A549 (cell line): ENCODE measurements at regions not wholly inside any gene's neighbourhood (a gene's known extent, or its start where the extent isn't known, plus 50 kb on each side); places are given as distances from the start of the nearest gene placed in this dataset.

Experiments
- CBX2 ChIP-seq: fragments of 200-600 bp; sonication (generic); IDR thresholded peaks from 2 replicates; pipeline ENCODE4 v1.6.1; 2016; ENCODE audit warnings: low read depth, mild to moderate bottlenecking, borderline replicate concordance
- EP300 ChIP-seq, 2 experiments: fragments of >200 bp; sonication (Bioruptor Twin); formaldehyde crosslinking; IDR thresholded peaks; 2 replicates in 1 of 2; 3 replicates in 1 of 2; pipeline ENCODE4 v1.6.1; 2016 to 2017
- ESRRA ChIP-seq: fragments of 150-350 bp; IDR thresholded peaks from 2 replicates; pipeline ENCODE4 v1.6.1; 2014; ENCODE audit warnings: mild to moderate bottlenecking, low read length, borderline replicate concordance
- HDAC2 ChIP-seq: fragments of 200-600 bp; sonication (generic); IDR thresholded peaks from 2 replicates; pipeline ENCODE4 v1.6.1; 2016
- JUN ChIP-seq, 2 experiments: fragments of >200 bp; sonication (Bioruptor Twin); formaldehyde crosslinking; IDR thresholded peaks; 2 replicates in 1 of 2; 3 replicates in 1 of 2; pipeline ENCODE4 v1.6.1; 2016 to 2017
- KDM1A ChIP-seq: fragments of 200-600 bp; sonication (generic); IDR thresholded peaks from 2 replicates; pipeline ENCODE4 v1.6.1; 2016; ENCODE audit warnings: low read depth, mild to moderate bottlenecking
- MAZ ChIP-seq: fragments of 150-350 bp; IDR thresholded peaks from 2 replicates; pipeline ENCODE4 v1.6.1; 2014; ENCODE audit warnings: antibody characterized with exemption, low read depth, low read length, borderline replicate concordance
- NFE2L2 ChIP-seq: fragments of 150-350 bp; conservative IDR thresholded peaks from 2 replicates; pipeline ENCODE4 v1.6.1; 2014; ENCODE audit warnings: low read length
- POLR2A ChIP-seq: IDR thresholded peaks from 2 replicates; pipeline ENCODE4 v1.6.1; 2012; ENCODE audit warnings: mild to moderate bottlenecking, low read length
- RCOR1 ChIP-seq: fragments of 150-350 bp; IDR thresholded peaks from 2 replicates; pipeline ENCODE4 v1.6.1; 2014; ENCODE audit warnings: antibody characterized with exemption, low read length, low read depth
- TF ChIP-seq, protein P1 (sequence below): fragments of >200 bp; sonication (Bioruptor Twin); formaldehyde crosslinking; IDR thresholded peaks from 3 replicates; pipeline ENCODE4 v1.5.1; 2016
- TF ChIP-seq, protein P2 (sequence below): IDR thresholded peaks from 2 replicates; pipeline ENCODE4 v1.6.1; 2012
- TF ChIP-seq, protein P3 (sequence below): fragments of 450-650 bp; IDR thresholded peaks from 2 replicates; pipeline ENCODE4 v1.6.1; 2014; ENCODE audit warnings: antibody characterized with exemption
- TF ChIP-seq, protein P4 (sequence below): IDR thresholded peaks from 2 replicates; pipeline ENCODE4 v1.6.1; 2012; ENCODE audit warnings: low read depth, borderline replicate concordance

DNA sequence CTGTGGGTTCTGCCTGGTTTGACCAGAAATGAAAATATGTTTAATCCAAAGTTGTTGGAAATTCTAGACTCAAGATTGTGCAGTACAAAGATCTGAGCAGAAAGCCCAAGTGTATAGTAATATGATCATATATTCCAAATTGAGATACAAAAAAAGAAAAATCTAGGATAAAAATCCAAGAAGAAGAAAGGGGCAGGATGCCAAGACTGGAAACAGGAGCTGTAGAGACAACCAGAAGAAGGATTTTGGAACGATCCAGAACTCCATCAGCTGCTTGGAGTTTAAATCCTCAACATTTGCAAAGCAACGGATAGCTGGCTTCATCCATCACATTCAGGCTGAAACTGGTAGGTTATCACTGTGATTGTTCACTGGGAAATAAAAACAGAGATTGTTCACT, 333.6 kb upstream of the UBE2E3 start:
- TF ChIP-seq, protein P1, sequence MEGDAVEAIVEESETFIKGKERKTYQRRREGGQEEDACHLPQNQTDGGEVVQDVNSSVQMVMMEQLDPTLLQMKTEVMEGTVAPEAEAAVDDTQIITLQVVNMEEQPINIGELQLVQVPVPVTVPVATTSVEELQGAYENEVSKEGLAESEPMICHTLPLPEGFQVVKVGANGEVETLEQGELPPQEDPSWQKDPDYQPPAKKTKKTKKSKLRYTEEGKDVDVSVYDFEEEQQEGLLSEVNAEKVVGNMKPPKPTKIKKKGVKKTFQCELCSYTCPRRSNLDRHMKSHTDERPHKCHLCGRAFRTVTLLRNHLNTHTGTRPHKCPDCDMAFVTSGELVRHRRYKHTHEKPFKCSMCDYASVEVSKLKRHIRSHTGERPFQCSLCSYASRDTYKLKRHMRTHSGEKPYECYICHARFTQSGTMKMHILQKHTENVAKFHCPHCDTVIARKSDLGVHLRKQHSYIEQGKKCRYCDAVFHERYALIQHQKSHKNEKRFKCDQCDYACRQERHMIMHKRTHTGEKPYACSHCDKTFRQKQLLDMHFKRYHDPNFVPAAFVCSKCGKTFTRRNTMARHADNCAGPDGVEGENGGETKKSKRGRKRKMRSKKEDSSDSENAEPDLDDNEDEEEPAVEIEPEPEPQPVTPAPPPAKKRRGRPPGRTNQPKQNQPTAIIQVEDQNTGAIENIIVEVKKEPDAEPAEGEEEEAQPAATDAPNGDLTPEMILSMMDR = no peak
- TF ChIP-seq HDAC2 (no peak), JUN (IDR thresholded peaks at IDR 0.05) (no peak), CBX2 (no peak), NFE2L2 (no peak), POLR2A (no peak), MAZ (no peak), EP300 (IDR thresholded peaks at IDR 0.05) (no peak), RCOR1 (no peak), ESRRA (no peak), KDM1A (no peak)
- TF ChIP-seq, protein P2, sequence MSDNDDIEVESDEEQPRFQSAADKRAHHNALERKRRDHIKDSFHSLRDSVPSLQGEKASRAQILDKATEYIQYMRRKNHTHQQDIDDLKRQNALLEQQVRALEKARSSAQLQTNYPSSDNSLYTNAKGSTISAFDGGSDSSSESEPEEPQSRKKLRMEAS = no peak
- TF ChIP-seq, protein P3, sequence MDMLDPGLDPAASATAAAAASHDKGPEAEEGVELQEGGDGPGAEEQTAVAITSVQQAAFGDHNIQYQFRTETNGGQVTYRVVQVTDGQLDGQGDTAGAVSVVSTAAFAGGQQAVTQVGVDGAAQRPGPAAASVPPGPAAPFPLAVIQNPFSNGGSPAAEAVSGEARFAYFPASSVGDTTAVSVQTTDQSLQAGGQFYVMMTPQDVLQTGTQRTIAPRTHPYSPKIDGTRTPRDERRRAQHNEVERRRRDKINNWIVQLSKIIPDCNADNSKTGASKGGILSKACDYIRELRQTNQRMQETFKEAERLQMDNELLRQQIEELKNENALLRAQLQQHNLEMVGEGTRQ = no peak
- TF ChIP-seq, protein P4, sequence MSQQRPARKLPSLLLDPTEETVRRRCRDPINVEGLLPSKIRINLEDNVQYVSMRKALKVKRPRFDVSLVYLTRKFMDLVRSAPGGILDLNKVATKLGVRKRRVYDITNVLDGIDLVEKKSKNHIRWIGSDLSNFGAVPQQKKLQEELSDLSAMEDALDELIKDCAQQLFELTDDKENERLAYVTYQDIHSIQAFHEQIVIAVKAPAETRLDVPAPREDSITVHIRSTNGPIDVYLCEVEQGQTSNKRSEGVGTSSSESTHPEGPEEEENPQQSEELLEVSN = no peak
